A172 (cell line): ENCODE measurements at regions not wholly inside any gene's neighbourhood (a gene's known extent, or its start where the extent isn't known, plus 50 kb on each side); places are given as distances from the start of the nearest gene placed in this dataset.

Source experiments
- DNase-seq: peaks from one replicate; pipeline ENCODE4 v3.0.0-alpha.2; 2015; ENCODE audit warnings: low spot score

DNA sequence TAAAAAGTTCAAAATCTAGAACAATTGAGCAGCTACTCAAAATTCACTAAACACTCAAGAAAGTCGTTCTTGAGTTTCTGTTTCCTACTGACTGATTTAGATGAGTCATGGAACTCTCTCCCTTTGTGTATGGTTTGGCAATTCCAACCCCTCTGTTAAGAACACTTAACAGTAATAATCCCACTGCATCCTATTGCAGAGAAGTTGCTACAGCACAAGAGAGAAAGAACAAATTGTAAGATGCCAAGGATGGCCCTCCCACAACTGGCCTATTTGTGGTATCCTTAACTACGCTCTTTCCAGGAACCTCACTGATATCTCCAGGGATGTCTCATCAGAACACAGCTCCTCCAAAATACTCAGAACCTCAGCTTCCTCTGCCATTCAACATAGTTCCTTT is 701.8 kb upstream of the TENM3 start:
- DNase-seq = no peak

DNA sequence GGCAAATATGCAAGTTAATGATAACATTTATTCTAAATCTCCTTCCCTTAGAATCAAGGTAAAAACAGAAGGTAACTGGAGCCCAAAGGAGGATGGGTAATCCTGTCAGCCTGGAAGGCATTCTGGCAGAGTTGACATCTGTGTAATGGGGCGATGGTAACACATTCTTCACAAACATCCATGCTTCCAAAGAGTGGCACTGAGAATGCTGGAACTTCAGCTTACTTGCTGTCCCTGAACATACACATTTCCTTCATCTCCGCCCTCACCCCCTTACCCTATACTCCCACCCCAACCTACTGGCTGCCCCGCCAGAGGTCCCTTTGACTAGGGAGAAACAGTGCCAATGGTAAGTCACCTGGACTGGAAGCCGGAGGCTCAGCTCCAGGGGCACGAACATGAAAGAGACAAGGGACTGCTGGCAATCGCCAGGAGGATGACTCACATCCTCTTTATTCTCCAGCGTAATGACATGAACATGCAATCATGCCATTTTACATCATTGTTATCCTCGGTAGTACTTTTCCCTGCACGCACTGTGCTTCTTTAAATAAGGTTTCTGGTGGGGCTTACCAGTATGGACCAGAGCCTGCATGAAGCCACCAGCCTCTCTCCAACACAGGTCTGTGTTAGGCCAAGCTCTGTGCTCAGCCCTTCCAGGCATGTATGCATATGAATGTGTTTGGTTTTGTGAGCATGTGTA is 694.2 kb upstream of the TENM3 start:
- DNase-seq = peak; percentile 91

DNA sequence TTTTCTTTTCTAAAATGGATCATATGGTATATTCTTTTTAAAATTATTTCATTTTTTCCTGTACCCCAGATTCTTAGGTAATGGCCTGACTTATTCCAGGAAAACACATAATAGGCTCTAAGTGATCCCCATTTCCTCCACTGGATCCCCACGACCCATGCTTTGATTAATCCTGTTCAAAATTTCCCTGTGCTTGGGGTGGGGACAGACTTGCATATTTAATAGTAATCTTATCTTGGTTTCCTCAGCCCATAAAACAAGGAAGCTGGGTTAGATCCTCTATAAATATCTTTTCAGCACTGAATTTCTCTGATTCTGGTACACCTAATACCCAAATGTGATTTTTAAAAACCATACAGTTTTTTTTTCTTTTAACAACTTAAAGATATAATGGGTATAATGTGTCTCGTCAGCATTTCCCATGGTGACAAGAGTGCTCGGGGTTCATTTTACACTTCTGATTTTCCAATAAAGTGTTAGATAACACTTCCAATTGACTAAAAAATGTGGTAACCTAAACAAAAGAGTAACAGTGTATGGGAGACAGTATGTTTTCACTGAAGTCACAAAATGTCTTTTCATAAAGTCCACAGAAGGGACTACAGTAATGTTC is 693.5 kb upstream of the TENM3 start:
- DNase-seq = no peak

DNA sequence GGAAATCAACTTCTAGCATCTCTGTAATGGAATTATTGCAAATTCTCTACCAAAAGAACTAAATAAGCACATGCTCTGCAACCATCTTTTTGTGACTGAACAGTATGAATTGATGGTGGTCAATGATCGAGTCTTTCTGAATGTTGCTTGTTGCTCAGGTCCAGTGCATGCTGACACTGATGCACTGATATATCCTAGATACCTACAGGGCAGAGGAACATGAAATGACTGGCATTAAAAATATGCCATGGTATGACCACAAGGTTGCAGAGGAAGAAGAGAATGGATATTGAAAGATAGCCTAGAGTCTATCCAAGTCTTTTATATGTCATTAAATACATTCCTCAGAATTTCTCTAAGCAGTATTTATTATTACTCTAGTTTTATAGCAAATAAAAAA is 692.8 kb upstream of the TENM3 start:
- DNase-seq = no peak

DNA sequence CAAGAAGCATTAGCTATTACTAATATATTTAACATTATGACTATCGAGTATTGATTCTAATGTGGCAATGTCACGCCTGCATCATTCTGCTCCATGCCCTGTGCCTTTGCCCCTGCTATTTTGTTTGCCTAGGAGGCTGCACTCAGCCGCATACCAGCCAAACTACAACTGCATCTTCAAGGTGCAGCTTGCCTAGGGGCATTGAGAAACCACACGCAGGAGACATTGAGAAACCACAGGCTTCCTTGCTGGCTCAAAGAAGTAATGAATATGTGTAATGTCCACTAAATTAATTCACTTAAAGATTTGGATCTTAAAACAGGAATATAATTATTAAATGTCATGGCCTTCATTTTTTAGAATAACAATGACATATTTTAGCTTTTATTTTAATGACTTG is 683.6 kb upstream of the TENM3 start:
- no peak for DNase-seq

DNA sequence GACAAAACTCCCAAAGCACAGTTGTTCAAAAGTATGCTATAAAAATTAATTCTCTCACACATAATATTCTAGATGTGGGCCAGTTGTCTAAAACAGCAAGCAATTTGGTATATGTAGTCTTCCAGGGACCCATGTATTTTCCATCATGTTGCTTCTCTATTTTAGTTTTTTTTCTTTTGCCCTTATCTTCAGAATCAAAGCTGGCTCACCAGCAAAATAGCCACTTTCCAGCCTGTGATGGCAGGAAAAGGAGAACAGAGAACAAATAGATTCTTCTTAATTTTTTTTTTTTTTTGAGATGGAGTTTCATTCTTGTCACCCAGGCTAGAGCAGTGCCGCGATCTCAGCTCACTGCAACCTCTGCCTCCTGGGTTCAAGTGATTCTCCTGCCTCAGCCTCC is 680.8 kb upstream of the TENM3 start:
- DNase-seq = no peak

DNA sequence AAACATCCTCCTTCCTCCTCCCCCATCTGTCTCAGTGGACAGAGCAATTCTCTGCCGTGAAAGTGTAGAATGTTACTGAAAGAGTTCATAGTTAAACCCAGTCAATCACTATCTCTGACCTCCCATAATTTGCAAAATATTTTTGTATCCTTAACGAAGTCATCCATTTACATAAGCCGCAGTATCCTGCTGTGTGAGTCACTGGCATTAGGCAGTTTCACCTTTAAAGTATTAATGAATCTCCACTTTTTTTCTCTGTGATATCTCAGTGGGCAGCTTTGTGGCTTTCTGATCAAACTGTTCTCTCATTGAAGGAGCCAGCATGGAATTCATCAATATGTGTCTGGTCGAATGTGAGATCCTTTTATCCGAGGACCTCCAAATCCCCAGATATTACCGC is 678.6 kb upstream of the TENM3 start:
- no peak for DNase-seq

DNA sequence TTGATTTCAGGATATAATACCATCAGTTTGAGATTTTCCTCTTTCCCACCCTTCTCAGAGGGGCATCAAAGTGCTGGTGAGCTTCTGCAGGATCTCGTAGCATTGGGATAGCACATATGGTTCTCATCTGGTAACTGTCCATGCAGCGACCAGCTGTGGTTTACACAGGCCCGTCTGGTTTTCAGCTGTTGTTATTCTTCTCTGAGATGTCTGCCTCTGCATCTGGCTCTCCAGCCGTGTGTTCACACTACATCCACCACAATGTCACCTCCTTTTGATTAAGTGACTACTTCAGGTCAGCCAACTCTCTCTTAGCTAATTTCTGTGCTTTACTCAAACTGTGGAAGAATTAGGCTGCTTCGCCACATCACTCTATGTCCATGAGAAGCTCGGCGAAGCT is 676.7 kb upstream of the TENM3 start:
- no peak for DNase-seq

DNA sequence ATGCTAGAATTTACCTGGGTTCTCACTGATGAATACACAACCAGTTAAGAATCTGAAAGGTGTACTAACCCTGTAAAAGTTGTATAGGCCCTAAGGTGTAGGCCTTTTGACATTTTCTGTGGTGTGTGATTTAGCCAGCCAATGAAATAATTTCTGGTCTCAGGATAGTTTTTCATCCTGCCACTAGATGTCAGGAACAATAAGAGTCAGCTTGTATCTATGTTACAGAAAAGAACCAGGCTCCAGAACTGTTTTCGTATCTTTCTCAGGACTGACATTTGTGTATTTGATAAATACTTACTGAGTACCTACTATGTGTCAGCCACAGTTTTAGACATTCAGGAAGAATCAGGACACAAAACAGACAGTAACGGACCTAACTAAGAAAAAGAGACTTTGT is 673.6 kb upstream of the TENM3 start:
- peak; percentile 53 for DNase-seq

DNA sequence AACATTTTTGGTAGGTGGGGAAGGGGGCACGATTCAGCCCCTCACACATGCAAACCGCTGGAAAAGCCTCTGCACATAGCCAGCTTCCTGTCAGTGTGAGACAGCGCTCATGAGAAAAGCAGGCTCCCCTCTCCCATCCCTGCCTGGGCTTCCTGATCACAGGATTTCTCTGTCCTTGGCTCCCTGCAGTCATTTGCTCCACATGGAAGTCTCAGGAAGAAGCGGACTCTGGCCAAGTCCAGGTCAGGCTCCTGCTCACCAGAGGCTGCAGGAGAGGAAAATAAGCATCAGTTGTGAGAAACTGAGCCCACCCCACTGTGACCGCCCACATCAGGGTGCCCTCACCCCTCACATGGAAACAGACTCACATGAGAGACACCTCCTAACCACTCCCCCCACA is 664.3 kb upstream of the TENM3 start:
- DNase-seq = no peak

DNA sequence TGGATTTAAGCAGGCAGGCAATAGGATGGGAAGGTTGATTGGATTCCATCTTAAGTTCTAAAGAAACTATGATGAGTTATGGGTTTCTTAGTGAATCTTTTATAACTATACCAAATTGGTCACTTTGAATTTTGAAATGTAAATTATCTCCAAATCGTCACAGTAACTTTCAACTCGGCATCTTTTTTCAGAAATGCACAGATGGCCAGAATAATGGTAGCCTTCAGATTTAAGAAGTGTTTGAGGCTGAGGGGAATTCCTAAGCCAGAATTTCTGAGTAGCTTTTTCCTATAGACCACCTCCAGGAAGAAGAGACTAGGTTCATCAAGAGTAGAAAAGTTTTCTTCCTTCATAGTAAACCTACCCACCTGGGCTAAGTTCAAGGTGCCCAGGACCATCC is 663.7 kb upstream of the TENM3 start:
- no peak for DNase-seq

DNA sequence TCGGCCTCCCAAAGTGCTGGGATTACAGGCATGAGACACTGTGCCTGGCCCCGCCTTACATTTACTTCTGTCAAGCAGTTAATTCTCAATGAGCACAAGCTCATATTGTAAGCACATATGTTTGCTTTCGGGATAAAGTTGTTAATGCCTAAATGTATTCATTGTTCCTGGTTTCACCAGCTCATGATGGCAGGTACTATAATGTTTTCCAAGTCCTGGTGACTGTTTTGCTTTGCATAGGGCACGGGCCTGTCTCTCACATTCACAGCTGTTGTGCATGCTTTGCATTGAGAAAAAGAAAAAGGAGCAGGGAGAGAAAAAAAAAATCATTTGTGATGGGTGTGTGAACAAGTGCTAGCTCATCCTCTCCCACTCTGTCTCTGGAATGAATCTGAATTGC is 661.2 kb upstream of the TENM3 start:
- no peak for DNase-seq

DNA sequence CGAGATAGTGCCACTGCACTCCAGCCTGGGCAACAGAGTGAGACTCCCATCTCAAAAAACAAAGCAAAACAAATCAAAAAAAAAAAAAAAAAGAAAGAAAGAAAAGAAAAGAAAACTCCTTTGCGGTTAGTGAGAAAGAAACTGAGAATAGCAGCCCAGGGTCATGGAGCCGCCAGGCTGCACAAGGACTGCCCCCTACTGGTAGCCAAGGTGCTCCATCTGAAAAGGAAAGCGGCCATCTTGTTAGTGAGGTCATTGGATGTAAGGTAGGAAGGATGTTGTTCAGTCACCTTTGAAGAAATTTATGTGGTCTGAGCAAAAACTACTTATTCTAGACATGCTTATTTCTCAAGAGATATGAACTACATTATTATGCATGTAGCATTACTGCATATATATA is 660.6 kb upstream of the TENM3 start:
- DNase-seq = no peak

DNA sequence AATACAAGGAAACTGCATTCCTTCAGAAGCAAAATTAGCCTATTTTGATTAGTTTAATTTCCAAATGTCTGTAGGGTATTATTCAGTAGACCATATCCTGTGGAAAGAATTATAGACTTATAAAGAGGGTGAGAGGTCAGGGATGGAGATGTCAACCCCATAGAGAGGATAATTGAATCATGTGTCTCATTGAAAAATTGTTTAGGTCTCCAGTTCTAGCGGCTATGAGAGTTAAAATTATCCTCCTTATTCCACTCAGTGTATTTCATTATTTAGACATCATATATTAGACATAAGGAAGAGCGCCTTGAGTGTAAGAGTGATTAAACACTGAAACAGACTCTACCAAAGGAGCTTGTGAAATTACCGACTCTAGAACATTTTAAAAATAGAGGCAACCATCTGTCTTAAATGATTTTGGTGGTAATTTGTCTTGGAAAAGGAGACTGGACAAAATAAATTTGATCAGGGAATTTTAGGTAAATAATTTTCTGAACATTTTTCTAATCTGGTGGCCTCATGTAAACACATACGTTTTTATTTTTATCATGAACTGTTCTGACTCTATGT is 654.4 kb upstream of the TENM3 start:
- DNase-seq = no peak

DNA sequence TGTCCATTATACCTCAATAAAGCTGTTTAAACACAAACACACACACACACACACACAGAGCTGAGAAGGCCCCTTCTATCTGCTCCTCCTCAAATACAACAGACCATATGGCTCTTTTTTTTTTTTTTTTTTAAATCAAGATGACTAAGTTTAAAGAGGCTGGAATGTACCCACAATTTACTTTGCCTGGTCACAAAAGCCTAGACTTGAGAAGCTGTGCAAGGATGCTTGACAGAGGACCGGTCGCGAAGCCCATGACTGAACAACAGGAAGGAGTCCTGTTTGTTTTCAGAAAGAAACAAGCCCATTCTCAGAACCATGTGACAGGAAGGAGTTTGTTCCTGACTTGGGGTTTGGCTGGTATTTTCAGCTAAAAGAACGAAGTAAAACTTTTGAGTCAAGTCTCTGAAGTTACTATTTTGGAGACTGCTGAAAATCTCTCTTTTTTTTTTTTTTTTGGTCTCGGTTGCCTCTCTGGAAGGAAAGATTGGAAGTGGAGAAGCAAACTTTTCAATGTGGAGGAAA is 650.9 kb upstream of the TENM3 start:
- no peak for DNase-seq

DNA sequence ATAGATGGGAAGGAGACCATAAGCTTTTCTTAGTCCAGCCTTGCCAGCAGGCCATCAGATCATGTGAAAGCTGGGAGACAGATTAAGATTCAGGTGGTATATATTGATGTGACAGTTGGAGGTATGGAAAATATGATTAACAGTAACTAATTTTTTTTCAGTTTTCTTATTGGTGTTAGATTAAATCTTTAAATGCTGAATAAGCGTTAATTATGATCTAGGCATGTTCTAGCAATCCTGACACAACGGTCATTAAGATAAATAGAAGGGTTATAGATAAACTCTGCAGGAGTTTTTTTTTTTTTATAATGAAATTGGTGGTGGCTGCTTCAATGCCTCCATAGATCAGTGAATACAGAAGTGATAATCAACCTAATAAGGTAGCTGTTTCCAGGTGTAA is 649.5 kb upstream of the TENM3 start:
- DNase-seq = no peak

DNA sequence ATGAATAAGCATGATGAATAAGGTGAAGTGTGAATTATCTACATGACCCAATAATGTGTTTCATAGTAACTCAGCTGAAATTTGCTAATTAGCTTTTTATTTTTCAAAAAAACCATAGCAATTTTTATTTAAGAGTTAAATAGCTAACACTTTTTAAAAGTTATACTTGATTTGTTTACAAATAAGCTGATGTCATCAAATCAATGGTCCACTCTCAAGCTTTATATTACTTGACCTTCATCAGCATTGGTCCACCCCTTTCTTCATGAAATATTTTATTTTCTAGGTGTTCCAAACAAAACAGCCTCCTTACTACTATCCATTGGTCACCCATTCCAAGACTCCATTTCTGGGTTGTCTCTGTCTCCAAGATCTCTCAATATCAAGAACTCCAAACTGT is 649.0 kb upstream of the TENM3 start:
- DNase-seq = no peak

DNA sequence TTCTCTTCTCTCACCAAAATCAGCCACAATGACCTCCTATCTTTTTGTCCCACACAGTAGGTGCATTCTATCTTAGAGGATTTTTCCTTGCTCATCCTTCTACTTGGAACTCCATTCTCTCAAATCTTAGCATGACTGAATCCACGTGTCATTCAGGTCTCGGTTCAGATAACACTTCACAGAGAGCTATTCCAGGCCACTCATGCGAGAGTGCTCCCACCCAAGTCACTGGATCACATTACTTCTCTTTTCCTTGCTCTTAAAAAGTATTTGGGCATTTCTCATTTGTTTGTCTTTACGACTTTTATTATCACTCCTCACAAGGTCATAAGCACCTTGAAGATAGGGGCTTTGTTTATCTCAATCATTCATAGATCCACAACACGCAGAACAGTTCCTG is 647.5 kb upstream of the TENM3 start:
- no peak for DNase-seq

DNA sequence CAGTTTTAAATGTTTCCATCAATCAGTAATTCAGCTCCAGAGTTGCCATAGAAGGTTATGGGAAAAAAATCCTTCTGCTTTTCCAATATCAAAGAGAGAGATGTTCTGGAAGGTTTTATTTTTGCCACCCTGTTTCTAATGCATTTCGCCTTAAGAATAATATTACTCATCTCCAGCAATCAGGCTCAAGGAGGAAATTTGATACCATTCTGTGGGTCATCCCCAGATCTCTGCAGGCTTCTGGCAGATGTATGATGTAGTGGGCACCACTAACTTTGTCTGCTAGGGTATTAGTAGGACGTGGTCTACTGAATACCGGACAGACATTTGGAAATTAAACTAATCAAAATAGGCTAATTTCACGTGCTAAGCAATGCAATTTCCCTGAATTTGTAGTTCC is 645.4 kb upstream of the TENM3 start:
- peak; percentile 4 for DNase-seq

DNA sequence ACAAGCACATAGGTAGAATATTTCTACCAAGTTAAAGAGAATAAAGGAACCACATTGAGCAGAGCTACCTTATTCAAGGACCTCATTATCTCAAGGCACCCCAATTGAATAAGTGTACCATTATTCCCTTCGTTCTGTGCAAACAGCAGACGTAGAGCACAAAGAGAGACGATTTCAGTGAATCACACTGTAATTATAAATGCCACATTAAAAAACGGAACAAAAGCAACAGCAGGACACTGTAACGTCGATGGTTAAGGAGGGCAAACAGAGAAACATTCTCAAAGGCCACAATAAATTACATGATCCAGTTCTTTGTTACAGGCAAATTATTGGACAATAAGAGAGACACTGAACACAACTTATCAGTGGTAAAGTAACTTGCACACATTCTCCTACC is 644.1 kb upstream of the TENM3 start:
- DNase-seq = no peak

DNA sequence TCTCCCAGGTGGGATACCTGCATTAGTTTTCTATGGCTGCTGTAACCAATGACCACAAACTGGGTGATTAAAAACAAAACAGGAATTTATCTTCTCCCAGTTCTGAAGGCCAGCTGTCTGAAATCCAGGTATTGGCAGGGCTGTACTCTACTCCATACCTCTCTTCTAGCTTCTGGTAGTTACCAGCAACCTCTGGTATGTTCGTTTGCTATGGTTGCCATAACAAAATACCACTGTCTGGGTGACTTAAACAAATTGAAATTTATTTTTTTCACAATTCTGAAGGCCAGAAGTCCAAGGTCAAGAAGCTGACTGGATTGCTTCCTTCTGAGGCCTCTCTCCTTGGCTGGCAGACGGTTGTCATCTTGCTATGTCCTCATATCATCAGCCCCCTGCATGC is 642.1 kb upstream of the TENM3 start:
- DNase-seq = no peak

DNA sequence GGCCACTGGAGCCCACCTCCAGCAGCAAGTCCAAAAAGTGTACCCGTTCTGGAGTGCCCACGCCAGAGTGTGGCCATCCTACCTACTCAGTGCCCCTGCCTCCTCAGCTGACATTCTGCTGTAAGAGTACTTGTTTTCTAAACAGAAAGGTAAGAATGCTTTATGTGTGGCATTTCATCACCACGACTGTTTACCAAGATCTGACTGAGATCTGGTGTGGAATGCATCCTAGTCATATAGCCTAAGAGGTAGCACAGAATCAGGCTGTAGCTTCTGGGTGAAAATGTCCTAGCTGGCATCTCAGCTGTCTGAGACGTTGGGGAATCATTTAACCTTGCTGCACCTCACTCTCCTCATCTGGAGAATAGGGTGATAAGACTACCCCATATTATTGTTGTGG is 638.7 kb upstream of the TENM3 start:
- no peak for DNase-seq

DNA sequence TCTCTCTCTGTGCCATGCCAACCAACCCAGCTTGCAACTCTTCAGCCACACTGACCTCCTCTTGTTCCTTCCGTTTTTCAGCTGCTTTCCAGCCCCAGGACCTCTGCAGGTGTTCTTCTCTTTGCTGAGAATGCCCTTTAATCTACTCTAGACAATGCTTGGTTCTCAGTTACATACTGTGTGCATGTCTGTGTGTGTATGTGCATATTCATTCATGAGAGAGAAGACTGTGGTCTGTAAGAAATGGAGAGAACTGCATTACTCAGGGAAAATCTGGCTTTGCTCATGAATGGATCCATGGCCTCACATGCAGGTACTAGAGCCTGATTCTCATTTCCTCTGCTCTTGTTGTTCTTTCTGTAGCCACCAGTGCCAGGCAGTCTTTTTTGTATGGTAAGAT is 636.9 kb upstream of the TENM3 start:
- DNase-seq = no peak

DNA sequence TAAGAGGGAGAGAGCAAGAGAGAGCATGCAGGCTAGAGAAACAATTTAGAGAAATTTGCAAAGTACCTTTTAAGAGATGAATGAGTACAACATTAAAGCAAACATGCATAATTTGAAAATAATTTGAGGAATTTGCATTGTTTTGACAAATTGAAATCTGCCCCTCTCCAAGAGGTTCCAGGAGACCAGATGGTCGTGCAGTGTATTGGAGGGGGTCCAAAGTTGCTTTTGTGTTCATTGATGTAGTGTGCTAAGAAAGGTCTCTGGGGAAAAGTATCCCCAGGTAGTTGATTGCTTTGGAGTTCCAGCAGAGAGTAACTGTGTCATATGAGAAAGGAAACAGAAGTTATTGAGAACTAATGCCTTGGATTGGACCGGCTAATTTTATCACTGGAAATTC is 635.0 kb upstream of the TENM3 start:
- no peak for DNase-seq
